ENCODE measurements at regions not wholly inside any gene's neighbourhood (a gene's known extent, or its start where the extent isn't known, plus 50 kb on each side); places are given as distances from the start of the nearest gene placed in this dataset.

DNA sequence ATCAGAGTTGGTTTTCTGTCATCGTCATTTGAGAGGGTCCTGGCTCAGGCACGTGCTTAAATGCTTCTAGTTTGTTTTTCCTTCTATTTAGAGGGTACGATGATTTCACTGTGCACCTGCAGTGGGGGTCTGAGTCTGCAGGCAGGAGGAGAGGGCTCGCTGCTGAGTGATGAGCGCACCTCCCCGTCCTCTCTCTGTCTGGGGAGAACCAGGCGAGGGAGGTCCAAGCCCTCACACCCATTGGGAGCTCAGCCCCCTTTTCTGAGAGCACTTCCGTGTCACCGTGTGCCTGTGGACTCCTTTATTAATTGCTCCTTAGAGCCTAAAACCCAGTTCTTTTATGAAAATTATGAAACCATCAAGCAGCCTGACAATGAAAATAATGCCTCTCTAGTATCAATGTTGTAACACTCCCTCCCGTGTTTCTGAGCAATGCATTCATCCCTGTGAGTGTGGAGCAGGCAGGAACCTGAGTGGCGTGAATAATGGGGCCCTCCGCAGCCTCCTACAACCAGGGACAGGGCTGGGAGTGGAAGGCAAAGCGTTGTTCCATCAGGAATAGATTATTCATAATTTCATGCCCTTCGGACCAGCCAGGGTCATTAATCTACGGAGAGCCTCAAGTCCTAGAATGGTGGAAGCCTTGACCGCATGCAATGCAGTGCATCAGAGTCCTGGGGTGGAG, 191.6 kb downstream of the UQCRFS1 start:
- H3K4me3 ChIP-seq (ENCODE audit: low read depth, low read length), result no peak overlapping the region
- no peak for DNase-seq (ENCODE audit: low read depth)
- TF ChIP-seq, protein P1, sequence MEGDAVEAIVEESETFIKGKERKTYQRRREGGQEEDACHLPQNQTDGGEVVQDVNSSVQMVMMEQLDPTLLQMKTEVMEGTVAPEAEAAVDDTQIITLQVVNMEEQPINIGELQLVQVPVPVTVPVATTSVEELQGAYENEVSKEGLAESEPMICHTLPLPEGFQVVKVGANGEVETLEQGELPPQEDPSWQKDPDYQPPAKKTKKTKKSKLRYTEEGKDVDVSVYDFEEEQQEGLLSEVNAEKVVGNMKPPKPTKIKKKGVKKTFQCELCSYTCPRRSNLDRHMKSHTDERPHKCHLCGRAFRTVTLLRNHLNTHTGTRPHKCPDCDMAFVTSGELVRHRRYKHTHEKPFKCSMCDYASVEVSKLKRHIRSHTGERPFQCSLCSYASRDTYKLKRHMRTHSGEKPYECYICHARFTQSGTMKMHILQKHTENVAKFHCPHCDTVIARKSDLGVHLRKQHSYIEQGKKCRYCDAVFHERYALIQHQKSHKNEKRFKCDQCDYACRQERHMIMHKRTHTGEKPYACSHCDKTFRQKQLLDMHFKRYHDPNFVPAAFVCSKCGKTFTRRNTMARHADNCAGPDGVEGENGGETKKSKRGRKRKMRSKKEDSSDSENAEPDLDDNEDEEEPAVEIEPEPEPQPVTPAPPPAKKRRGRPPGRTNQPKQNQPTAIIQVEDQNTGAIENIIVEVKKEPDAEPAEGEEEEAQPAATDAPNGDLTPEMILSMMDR (IDR thresholded peaks at IDR 0.05; ENCODE audit: low read depth, low read length), result no peak
- no peak for TF ChIP-seq MYC (IDR thresholded peaks at IDR 0.05; ENCODE audit: low read depth, low read length)

DNA sequence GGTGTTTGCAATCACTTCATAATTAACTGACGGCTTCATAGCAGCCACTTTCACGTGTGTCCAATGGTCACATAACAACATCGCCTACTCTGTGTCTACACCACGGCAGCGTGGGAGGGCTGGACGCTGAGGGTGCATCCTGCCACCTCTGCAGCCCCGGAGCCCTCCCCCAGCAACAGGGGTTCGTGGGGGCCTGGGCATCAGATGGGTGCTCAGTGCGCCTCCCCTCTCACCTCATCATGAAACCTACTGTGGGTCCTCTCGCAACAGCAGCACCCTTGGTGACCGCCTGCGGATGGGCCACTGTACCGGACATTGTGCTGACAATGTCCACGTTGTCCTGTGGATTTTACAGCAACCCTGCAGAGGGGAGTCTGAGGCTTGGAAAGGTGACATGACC, 193.5 kb downstream of the UQCRFS1 start:
- TF ChIP-seq, protein P1 (IDR thresholded peaks at IDR 0.05; ENCODE audit: low read depth, low read length), result no peak
- TF ChIP-seq POLR2A (IDR thresholded peaks at IDR 0.05; ENCODE audit: extremely low read depth, insufficient read length) (no peak), MYC (IDR thresholded peaks at IDR 0.05; ENCODE audit: low read depth, low read length) (no peak)
- TF ChIP-seq, protein P2, sequence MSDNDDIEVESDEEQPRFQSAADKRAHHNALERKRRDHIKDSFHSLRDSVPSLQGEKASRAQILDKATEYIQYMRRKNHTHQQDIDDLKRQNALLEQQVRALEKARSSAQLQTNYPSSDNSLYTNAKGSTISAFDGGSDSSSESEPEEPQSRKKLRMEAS (IDR thresholded peaks at IDR 0.05; ENCODE audit: low read depth, low read length), result no peak
- H3K4me3 ChIP-seq (ENCODE audit: low read depth, low read length), result no peak overlapping the region
- no peak for DNase-seq (ENCODE audit: low read depth)

DNA sequence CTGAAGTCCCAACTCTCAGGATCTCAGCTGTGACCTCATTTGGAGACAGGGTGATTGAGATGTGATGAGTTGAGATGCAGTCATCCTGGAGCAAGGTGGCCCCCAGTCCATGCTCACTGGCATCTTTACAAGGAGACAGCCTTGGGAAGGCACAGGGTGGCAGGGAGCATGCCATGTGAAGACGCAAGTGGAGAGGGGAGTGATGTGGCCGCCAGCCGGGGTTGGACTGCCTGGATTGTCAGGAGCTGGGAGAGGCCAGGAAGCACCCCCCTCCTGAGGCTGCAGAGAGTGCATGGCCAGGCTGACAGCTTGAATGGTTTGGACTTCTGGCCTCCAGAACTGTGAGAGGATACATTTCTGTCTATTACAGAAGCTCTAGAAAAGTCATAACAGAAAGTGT, 194.4 kb downstream of the UQCRFS1 start:
- H3K4me3 ChIP-seq (ENCODE audit: low read depth, low read length), result no peak overlapping the region
- DNase-seq (ENCODE audit: low read depth), result no peak
- TF ChIP-seq, protein P2 (IDR thresholded peaks at IDR 0.05; ENCODE audit: low read depth, low read length), result no peak
- TF ChIP-seq MYC (IDR thresholded peaks at IDR 0.05; ENCODE audit: low read depth, low read length), result no peak
- TF ChIP-seq, protein P1 (IDR thresholded peaks at IDR 0.05; ENCODE audit: low read depth, low read length), result no peak
- no peak for TF ChIP-seq POLR2A (IDR thresholded peaks at IDR 0.05; ENCODE audit: extremely low read depth, insufficient read length)

DNA sequence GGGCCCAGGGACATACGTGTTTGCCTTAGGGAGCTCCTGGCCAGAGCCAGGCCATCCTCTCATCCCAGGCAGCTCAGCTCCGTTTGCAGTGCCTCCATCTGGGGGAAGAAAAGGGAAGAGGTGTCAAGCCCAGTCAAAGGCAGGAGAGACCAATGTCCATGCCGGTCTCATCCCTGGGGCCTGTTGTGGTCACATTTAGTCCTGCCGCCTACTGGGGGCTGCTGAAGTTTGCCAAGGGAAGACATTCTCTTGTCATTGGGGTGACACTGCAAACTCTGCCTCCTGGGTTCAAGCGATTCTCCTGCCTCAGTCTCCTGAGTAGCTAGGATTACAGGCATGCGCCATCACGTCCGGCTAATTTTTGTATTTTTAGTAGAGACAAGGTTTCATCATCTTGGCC, 195.2 kb downstream of the UQCRFS1 start:
- TF ChIP-seq, protein P1 (IDR thresholded peaks at IDR 0.05; ENCODE audit: low read depth, low read length), result no peak
- no peak for TF ChIP-seq MYC (IDR thresholded peaks at IDR 0.05; ENCODE audit: low read depth, low read length)
- TF ChIP-seq, protein P2 (IDR thresholded peaks at IDR 0.05; ENCODE audit: low read depth, low read length), result no peak
- TF ChIP-seq POLR2A (IDR thresholded peaks at IDR 0.05; ENCODE audit: extremely low read depth, insufficient read length), result no peak
- DNase-seq (ENCODE audit: low read depth), result no peak

GRCh38 chr19:29016926-29017760, 195.8 kb downstream of the UQCRFS1 start:
- no peak for DNase-seq (ENCODE audit: low read depth)
- H3K4me3 ChIP-seq (ENCODE audit: low read depth, low read length), result no peak overlapping the region
- TF ChIP-seq, protein P2 (IDR thresholded peaks at IDR 0.05; ENCODE audit: low read depth, low read length), result no peak
- TF ChIP-seq POLR2A (IDR thresholded peaks at IDR 0.05; ENCODE audit: extremely low read depth, insufficient read length), result no peak
- TF ChIP-seq, protein P1 (IDR thresholded peaks at IDR 0.05; ENCODE audit: low read depth, low read length), result no peak

More for the DNA sequence above, 195.2 kb downstream of the UQCRFS1 start:
- no peak overlapping the region for H3K4me3 ChIP-seq (ENCODE audit: low read depth, low read length)
